Retinal pigment epithelial cell (primary cell): ENCODE measurements at regions not wholly inside any gene's neighbourhood (a gene's known extent, or its start where the extent isn't known, plus 50 kb on each side); places are given as distances from the start of the nearest gene placed in this dataset.
"Not testable (repeated sequence)": the region's sequence is repeated elsewhere in the genome, so short reads cannot be mapped to it uniquely, and the experiment has no call there.

ENCODE experiments used
- DNase-seq: peaks from one replicate; pipeline ENCODE4 v3.0.0-alpha.2; 2010; ENCODE audit warnings: low read depth
- H3K4me3 ChIP-seq: 2 replicates; pipeline ENCODE4 v1.5.1; 2011; ENCODE audit warnings: mild to moderate bottlenecking, low read length, control low read depth, moderate library complexity
- CTCF ChIP-seq: conservative IDR thresholded peaks from 2 replicates; pipeline ENCODE4 v1.5.1; 2011; ENCODE audit warnings: low read depth, low read length, control low read depth, inconsistent platforms

DNA sequence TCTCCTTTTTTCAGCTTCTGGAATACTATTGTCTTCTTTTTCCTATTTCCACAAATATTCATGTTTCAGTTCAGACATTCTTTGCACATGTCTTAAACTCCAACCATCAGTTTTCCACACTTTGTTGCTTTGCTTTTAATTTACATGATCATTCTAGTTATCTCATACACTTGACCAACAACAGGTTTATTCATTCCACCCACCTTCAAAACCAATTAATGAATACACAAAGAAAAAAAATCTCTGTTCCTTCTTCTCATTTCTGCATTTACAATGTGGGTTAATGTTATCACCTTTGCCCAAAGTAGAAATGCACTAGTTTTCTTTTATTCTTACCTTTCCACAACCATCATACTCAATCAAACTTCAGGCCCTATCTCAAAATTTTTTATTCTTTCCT lies 216.7 kb downstream of the FRK start:
- no peak for TF ChIP-seq CTCF
- H3K4me3 ChIP-seq, result no peak overlapping the region

DNA sequence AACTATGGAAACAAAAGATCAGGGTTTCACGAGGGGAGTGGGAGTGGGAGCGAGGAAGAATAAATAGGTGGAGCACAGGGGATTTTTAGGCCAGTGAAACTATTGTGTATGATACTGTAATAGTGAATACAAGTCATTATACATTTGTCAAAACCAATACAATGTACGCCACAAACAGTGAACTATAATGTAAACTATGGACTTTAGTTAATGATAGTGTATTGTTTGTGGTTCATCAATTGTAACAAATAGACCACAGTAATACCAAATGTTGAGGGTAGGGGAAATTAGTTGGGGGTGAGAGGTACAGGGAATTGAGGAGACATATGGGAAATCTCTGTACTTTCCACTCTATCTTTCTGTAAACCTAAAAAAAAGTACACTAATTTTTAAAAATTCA lies 218.4 kb downstream of the FRK start:
- DNase-seq, result no peak
- TF ChIP-seq CTCF, result no peak
- H3K4me3 ChIP-seq, result no peak overlapping the region

More for the DNA sequence above, 216.7 kb downstream of the FRK start:
- DNase-seq, result no peak

- no peak overlapping the region for H3K4me3 ChIP-seq
- DNase-seq, result no peak
- TF ChIP-seq CTCF, result no peak
These were observed 221.0 kb downstream of the FRK start for GRCh38 chr6:115839583-115840181.

DNA sequence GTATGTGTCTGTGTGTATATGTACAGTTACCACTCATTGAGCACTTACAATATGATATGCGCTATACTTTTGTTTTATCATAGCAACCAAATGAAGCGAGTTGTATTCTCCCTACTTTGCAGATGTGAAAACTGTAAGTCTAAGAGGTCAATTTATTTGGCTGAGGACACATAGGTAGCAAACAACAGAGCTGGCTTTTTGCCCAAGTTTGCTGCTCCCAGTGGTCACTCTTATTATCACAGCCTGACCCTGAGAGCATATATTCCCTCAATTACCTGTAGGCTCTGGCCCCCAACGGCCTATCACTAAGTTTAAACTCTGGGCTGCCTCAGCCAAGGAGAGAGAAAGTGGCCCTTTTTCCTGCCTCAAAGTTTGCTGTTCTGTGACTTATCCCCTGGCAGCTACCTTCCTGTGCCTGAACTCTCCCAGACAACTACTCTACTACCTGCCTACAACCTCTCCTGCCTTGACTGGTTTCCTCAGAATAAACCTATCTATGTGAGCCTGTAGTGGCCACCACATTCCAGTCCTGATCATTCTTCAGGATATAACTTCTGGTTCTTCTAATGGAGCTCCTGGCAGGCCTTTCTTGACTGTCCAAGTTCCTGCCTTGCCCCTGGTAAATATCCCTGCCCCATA lies 221.8 kb downstream of the FRK start:
- no peak overlapping the region for H3K4me3 ChIP-seq
- TF ChIP-seq CTCF, result peak; percentile 63
- no peak for DNase-seq

GRCh38 chr6:115838216-115838615 lies 222.5 kb downstream of the FRK start:
- TF ChIP-seq CTCF, result no peak
- no peak for DNase-seq
- no peak overlapping the region for H3K4me3 ChIP-seq

GRCh38 chr6:115836374-115836773 lies 224.3 kb downstream of the FRK start:
- H3K4me3 ChIP-seq, DNase-seq: not testable (repeated sequence)

DNA sequence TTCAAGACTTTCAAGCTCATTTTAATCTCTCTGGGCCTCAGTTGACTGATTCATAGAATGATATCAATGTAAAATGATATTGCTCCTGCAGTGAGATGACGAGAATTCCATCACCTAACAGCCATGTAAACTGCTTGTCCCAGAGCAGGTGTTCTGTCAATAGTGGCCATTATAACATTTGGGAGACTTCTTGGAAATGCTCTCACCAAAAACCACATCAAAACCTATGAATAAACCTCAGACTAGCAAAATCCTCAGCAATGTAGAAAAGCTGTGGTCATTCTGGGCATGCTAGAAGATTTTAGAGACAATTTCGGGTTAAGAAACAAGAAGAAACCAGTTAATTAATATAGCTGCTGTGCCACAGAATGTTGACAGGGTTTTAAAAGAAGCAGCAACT lies 225.4 kb downstream of the FRK start:
- no peak for TF ChIP-seq CTCF
- DNase-seq, result no peak

GRCh38 chr6:115834542-115834941 lies 226.1 kb downstream of the FRK start:
- H3K4me3 ChIP-seq, DNase-seq: not testable (repeated sequence)

More for the DNA sequence above, 225.4 kb downstream of the FRK start:
- no peak overlapping the region for H3K4me3 ChIP-seq
